ENCODE measurements at regions not wholly inside any gene's neighbourhood (a gene's known extent, or its start where the extent isn't known, plus 50 kb on each side); places are given as distances from the start of the nearest gene placed in this dataset.
"Not testable (repeated sequence)": the region's sequence is repeated elsewhere in the genome, so short reads cannot be mapped to it uniquely, and the experiment has no call there.

- DNase-seq (ENCODE audit: low spot score) = not testable (repeated sequence)
Observed at GRCh38 chrX:19229896-19230295, 107.6 kb upstream of the ADGRG2 start.

- no peak for DNase-seq (ENCODE audit: low spot score)
Observed at GRCh38 chrX:19237901-19238300, 105.8 kb upstream of the PDHA1 start.

GRCh38 chrX:19243431-19243830 is 100.3 kb upstream of the PDHA1 start:
- no peak for DNase-seq (ENCODE audit: low spot score)

GRCh38 chrX:19244921-19245320 is 98.8 kb upstream of the PDHA1 start:
- not testable (repeated sequence) for DNase-seq (ENCODE audit: low spot score)

- DNase-seq (ENCODE audit: low spot score) = no peak
Observed at GRCh38 chrX:19245711-19246269, 97.9 kb upstream of the PDHA1 start.

- no peak for DNase-seq (ENCODE audit: low spot score)
Observed at GRCh38 chrX:19256986-19257385, 86.7 kb upstream of the PDHA1 start.

- not testable (repeated sequence) for DNase-seq (ENCODE audit: low spot score)
Observed at GRCh38 chrX:19261026-19261425, 82.7 kb upstream of the PDHA1 start.

GRCh38 chrX:19270727-19271126 is 73.0 kb upstream of the PDHA1 start:
- DNase-seq (ENCODE audit: low spot score) = no peak

- no peak for DNase-seq (ENCODE audit: low spot score)
Observed at GRCh38 chrX:19272452-19272851, 71.3 kb upstream of the PDHA1 start.

GRCh38 chrX:19280636-19281035 is 63.1 kb upstream of the PDHA1 start:
- no peak for DNase-seq (ENCODE audit: low spot score)

GRCh38 chrX:19281256-19281655 is 62.5 kb upstream of the PDHA1 start:
- DNase-seq (ENCODE audit: low spot score) = no peak

- no peak for DNase-seq (ENCODE audit: low spot score)
Observed at GRCh38 chrX:19283597-19284339, 60.0 kb upstream of the PDHA1 start.

GRCh38 chrX:19285857-19286256 is 57.9 kb upstream of the PDHA1 start:
- no peak for DNase-seq (ENCODE audit: low spot score)

- no peak for DNase-seq (ENCODE audit: low spot score)
Observed at GRCh38 chrX:19291086-19291485, 52.6 kb upstream of the PDHA1 start.

GRCh38 chrX:19293606-19294325 is 50.0 kb upstream of the PDHA1 start:
- DNase-seq (ENCODE audit: low spot score) = no peak
